ENCODE measurements at regions not wholly inside any gene's neighbourhood (a gene's known extent, or its start where the extent isn't known, plus 50 kb on each side); places are given as distances from the start of the nearest gene placed in this dataset.
"Not testable (repeated sequence)": the region's sequence is repeated elsewhere in the genome, so short reads cannot be mapped to it uniquely, and the experiment has no call there.

GRCh38 chr6:4280707-4281106 lies 145.3 kb upstream of the ECI2 start:
- no peak for DNase-seq

DNA sequence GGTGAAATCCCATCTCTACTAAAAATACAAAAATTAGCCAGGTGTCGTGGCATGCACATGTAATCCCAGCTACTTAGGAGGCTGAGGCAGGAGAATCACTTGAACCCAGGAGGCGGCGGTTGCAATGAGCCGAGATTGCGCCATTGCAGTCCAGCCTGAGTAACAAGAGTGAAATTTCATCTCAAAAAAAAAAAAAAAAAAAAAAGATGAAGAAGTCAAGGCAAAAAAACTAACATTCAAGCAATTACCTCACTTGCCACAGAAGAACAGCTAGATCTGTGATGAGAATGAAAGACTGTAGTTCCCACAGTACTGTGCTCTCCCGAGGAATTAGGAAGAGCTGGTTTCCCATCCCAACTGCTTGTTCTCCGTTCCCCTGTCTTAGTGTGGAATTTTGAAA lies 144.7 kb upstream of the ECI2 start:
- no peak for DNase-seq

- DNase-seq: no peak
These were observed 139.2 kb upstream of the ECI2 start for GRCh38 chr6:4274382-4275082.

- no peak for DNase-seq
These were observed 137.6 kb upstream of the ECI2 start for GRCh38 chr6:4272996-4273395.

GRCh38 chr6:4271761-4272470 lies 136.5 kb upstream of the ECI2 start:
- no peak for DNase-seq

GRCh38 chr6:4270776-4271175 lies 135.4 kb upstream of the ECI2 start:
- no peak for DNase-seq

DNA sequence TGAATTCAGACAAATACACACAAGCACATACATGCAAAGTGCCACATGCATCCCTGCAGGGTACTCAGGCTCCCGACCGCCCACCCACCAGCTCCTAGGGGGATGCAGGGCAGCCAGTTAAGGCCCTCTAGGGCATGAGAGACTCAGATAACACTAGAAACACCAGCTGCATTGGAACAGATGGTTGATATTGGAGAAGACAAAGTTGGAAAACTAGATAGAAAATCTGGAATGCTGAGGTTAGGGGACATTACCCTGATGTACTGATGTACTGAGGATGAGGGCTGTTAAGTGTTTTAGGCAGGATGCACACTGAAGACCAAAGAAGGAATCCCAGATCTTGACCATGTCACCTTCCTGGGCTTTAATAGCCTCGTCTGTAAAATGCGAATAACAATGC lies 134.6 kb upstream of the ECI2 start:
- no peak for DNase-seq

GRCh38 chr6:4268171-4268570 lies 132.8 kb upstream of the ECI2 start:
- no peak for DNase-seq

DNA sequence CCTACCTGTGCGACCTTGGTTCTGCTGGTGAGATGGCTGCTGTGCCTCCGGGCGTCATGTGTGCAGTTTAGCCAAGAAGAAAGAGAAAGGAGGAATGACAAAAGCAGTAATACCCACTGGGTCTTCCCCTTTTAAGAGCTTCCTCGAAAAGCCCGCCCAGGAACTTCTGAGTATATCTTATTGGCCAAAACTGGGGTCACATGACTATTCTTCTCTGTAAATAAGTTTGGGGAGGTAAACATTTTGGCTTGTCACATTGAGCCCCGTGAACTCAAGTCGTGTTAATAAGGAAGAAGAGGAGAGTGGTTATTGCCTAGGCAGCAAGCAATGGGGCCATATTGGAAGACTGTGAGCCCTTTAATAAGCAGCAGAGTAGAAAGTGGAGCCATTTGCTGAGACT lies 130.4 kb upstream of the ECI2 start:
- no peak for DNase-seq

DNA sequence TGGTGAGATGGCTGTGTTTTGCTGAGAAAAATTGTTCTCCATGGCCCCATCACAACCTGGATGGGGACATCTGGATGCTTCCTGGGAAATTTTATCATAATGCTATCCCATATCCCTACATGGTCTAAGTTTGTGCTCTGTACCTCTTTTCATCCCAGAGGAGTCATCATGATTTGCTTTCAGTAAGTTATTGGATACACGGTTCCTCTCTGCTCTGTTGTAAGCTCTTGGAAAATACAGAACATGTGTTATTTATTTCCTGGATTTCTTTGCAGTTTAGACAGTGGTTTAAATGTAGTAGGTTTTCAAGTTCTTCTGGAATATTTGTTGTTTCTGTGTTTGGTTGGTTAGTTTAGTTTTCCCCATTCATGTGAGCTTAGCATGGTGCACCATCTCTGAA lies 129.2 kb upstream of the ECI2 start:
- DNase-seq: no peak

DNA sequence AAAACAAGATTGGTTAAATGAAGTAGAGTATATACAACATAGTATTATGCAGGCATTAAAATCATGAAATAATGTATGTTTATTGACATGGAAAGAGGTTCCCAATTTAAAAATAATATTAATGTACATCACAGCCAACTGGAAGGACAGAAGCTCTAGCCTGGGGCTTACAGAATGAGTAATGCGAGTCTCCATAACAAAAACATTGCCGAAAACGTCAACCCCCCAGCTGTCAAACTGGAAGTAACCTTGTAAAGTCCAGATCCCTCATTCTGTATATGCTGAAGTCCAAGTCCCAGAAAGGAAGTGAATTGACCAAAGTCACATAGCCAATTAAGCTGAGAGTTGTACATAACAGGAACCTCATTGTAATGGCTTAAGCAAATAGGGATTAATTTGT lies 128.7 kb upstream of the ECI2 start:
- no peak for DNase-seq

DNA sequence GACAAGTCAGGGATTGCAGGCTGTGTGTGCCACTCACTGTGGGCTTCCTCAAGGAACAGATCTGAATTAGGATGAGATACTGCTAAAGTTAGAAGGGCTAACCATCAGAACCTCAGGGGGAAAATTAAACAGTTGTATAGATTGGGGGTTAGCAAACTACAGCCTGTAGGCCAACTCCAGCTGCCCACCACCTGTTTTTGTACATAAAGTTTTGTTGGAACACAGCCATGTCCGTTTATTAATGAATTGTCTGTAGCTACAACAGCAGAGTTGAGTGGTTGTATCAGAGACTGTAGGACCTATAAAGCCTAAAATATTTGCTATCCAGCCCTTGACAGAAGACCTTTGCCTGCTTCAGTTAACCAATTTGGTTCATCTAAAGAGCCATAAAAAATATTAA lies 127.2 kb upstream of the ECI2 start:
- no peak for DNase-seq

- DNase-seq: no peak
These were observed 124.0 kb upstream of the ECI2 start for GRCh38 chr6:4259391-4259790.

DNA sequence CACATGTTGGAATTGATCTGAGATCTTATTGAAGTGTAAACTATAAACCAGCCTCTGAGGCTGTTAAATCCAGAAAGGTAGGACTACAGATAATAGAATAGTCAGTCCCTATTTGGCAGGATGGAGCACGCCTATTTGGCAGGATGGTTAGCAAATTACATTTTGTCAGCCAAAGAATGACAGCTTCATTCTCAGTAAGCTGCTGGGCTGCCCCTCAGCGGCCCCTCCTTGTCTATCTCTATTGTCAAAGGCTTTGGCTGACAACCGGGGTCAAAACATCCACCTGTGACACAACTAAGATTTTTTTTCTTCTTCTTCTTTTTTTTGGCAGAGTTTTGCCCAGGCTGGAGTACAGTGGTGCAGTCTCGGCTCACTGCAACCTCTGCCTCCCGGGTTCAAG lies 123.4 kb upstream of the ECI2 start:
- no peak for DNase-seq

DNA sequence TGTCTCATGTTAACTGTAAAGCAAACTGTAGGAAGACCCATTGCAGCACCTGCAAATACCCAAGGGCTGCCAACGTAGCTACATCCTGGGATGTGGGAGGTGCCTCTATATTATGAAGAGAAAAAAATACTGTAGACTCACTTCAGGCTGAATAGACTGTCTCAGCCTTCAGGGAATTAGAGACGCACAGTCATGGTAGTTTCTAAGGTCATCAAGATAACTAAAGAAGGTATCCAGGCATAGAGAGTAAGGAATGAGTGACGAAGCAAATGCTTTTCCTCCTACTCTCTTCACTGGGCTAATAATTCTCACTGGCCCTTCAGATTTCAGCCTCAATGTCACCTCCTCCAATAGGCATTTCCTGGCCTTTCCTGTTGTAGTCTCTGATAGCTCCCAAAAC lies 121.6 kb upstream of the ECI2 start:
- DNase-seq: no peak

DNA sequence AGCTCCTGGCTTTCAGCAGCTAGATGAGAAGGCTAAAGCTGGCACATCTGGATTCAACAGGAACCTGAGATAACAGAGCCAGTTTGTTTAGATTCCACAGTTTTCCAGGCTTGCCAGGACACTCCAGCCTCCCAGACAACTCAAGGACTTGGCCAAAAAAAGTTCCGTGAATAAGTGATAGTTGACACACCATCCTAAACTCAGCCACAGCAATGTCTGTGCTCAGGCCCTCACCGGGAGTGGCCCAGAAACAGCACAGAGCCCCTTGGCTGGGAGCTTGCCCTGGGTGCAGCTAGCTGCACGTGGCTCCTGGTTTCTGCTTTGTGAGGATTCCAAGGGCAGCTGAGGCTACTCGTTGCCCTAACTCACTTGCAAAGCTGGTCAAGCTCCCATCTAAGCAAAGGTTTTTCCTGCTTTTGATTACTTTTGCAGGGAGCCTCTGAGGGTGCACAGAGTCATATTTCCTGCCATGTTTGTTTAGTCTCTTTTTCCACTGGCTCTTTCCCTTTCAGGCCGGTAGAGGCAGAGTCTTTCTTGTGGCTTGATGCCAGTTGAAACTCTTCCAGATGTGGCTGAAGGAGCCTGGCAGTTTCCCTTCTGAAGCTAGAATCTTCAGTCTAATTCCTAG lies 118.3 kb upstream of the ECI2 start:
- no peak for DNase-seq

GRCh38 chr6:4252445-4252844 lies 117.1 kb upstream of the ECI2 start:
- DNase-seq: not testable (repeated sequence)

DNA sequence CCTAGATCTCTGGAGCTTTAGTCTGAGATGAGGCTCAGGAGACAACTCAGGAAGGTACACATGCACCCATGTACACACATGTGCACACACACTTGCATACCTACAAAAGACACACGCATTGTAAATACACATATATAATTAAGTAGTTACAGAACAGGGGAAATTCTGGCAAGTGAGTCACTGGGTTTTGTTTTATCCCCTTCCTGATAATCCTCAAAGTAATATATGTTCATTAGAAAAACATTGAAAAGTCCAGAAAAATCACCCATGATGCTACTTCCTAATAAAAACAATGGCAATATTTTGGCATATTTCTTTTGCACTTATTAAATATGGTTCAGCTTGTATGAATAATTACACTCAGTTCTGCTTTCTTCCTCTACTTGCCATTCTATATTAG lies 115.3 kb upstream of the ECI2 start:
- no peak for DNase-seq

GRCh38 chr6:4243832-4244231 lies 108.5 kb upstream of the ECI2 start:
- not testable (repeated sequence) for DNase-seq

DNA sequence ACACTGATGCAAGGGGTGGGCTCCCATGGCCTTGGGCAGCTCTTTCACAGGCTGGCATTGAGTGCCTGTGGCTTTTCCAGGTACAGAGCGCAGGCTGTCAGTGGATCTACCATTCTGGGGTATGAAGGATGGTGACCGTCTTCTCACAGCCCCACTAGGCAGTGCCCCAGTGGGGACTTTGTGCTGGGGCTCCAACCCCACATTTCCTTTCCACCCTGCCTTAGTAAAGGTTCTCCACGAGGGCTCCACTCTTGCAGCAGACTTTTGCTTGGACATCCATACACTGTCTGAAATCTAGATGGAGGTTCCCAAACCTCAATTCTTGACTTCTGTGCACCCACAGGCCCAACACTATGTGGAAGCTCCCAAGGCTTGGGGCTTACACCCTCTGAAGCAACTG lies 107.9 kb upstream of the ECI2 start:
- DNase-seq: no peak

GRCh38 chr6:4242601-4243000 lies 107.2 kb upstream of the ECI2 start:
- no peak for DNase-seq

DNA sequence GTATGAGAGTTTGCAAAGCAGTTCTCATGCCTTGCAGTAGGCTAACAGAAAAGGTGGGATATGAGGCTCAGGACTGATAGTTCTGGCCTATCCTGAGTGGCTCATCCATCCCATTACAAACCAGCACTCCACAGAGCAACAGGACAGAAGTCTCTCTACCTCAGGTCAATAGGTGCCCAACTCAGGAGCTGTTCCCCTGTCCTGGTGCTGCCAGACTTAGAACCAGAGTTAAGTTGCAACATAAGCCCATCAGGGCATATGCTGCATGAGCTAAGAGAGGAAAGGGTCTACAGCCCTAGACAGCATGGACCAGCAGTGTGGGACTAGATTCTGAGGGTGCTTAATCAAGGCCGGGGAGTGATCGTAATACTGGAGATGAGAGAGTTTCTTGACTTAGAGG lies 104.8 kb upstream of the ECI2 start:
- no peak for DNase-seq

DNA sequence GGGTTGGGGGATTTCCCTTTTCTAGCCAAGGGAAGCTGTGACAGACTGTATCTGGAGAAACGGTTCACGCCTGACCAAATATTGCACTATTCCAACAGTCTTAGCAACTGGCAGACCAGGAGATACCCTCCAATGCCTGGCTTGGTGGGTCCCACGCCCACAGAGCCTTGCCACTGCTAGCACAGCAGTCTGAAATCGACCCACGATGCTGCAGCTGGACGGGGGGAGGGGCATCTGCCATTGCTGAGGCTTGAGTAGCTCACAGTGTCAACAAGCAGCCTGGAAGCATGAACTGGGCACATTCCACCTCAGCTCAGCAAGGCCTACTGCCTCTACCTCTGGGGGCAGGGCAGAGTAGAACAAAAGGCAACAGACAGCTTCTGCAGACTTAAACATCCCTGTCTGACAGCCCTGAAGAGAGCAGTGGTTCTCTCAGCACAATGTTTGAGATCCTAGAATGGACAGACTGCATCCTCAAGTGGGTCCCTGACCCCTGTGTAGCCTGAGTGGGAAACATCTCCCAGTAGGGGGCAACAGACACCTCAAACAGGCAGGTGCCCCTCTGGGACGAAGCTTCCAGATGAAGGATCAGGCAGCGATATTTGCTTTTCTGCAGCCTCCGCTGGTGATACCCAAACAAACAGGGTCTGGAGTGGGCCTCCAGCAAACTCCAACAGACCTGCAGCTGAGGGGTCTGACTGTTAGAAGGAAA lies 89.9 kb upstream of the ECI2 start:
- DNase-seq: no peak

Data from stimulated activated naive CD4-positive, alpha-beta T cell treated with Interleukin-2 at 50 U/mL for 16 hours (primary cell).